Iris pigment epithelial cell (primary cell): ENCODE measurements at regions not wholly inside any gene's neighbourhood (a gene's known extent, or its start where the extent isn't known, plus 50 kb on each side); places are given as distances from the start of the nearest gene placed in this dataset.

Experiments
- DNase-seq: peaks from one replicate; pipeline ENCODE4 v3.0.0-alpha.2; 2011; ENCODE audit warnings: low read depth

DNA sequence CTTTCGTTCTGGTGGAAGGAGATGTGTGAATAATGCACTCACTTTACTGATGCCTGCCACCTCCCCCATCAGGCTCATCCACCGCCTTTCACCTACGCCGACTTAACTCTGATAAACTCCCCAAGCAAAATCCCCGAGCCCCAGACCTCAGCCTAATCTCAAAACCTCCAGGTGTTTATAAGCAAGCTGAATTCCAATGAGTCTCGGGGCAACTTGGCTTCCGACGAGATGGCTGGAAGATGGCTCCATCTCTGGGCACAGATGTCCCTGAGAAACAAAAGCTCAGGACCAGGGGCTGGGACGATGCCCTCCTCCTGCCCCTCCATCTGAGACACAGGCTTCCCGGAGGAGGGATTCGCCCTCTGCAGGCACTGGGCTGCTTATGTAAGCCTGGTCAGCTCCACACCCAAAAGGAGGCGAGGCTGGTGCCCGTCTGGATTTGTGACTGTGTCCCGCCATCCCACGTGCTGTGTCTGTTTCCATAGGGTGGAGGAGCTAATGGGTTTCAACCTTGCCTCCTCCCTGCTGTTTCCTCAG, 386.4 kb upstream of the TNRC6C start:
- no peak for DNase-seq

DNA sequence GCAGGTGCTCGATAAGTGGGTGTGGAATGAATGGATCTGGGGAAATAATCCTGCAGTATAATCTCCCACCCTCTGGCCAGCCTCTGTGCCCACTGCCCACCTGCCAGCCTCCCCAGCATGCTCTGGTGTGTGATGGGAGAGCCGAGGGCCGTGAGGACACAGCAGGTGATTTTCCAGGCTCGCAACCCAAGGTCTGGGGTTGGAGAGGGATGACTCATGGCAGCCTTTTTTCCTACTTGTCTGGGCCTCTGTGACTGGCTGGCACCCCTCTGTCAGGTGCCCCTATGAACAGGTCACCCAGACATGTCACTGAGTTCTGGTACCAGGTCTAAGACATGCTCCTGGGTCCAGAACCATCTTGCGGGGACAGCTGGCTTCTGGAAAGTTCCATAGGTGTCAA, 385.7 kb upstream of the TNRC6C start:
- no peak for DNase-seq

DNA sequence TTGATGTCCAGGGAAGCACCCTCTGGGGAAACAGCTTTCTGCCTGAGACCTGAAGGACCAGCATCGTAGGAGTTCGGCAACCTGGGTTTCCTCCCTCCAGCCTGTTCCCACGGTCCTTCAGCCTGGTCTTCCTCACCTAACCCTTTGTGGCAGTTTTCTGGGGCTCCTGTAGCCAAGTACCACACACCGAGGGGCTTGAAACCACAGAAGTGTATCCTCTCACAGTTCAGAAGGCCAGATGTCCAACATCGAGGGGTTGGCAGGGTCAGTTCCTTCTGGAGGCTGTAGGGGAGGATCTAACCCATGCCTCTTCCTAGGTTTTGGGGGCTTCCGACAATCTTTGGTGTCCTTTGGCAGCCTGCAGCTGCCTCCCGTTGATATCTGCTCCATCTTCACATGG, 381.0 kb upstream of the TNRC6C start:
- DNase-seq: no peak

DNA sequence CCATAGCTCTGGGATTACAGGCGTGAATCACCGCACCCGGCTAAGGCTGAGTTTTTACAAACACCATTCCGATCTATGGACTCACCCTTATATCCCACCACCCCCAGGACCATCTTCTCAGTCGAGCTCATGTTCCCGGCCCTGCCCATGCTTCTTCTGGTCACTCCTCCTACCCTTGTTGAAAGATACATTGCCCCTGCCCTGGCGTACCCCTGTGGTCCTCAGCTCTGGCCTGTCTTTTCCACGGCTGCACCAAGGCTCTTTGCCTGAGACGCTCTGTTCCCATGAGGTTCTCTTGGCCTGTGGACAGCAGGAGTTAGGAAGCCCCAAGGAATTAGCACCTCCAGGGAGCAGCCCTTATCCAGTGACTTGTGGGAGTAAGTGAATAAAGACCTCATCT, 379.4 kb upstream of the TNRC6C start:
- no peak for DNase-seq

DNA sequence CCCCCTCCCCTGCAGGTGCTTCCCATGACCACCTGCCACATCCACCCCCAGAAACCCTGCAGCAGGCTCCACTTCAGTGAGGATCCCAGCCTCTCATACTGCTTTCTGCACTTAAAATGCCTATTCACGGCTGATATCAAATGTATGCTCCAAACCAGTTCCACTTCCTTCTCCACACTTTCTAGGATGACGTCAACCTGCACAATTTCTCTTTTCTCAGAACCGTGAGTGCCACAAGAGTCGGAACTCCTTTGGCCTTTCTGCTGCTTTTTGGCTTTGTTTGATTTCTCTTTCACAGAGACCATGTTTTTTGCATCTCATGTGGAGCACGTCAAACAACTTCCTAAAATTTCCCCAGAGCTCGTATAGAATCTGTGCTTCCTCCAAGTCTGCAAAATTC, 378.8 kb upstream of the TNRC6C start:
- no peak for DNase-seq

DNA sequence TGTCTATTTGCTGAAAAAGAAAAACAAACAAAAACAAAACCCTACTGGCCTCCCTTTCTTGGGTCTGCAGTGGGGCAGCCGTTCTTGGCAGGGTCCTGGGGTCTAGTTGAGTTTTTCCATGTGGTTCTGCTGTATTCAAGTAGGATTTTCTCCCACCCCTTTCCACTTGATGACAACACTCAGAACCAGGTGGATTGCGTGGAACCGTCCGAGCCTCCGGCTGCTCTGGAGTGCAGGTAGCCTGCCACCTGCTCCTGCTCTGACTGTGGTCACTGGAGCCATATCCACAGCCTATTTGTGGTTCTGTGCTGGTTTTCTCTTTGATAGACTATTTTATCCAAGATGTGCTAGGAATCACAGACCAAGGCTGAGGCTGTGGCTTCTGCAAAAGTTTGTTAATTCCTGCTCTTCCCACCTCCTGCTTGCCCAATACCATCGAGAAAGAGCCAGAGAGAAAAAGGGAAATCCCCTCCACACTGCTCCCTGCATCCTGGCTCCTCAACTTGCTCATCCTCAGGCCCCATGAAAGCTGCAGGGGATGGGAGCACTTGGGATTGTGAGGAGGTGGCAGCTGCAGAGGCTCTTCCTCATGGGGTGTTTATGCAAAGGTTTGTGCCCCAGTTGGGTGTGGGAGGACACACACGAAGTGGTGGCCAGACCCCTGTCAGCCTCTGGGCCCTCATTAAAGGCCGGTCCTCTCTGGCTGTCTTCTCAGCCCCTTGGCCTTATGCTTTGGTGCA, 377.8 kb upstream of the TNRC6C start:
- no peak for DNase-seq

DNA sequence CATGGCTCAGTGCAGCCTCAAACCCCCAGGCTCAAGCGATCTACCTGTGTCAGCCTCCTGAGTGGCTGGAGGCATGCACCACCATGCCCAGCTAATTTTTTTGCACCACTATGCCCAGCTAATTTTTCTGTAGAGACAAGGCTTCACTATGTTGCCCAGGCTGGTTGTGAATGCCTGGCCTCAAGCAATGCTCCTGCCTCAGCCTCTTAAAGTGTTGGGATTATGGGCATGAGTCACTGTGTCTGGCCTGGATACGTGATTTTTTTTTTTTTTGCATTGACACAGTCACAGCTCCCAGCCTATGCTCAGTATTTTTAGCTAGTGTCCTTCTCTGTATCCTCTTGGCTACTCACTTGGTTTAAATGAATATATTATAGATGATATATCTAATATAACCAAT, 377.0 kb upstream of the TNRC6C start:
- DNase-seq: peak; percentile 57

DNA sequence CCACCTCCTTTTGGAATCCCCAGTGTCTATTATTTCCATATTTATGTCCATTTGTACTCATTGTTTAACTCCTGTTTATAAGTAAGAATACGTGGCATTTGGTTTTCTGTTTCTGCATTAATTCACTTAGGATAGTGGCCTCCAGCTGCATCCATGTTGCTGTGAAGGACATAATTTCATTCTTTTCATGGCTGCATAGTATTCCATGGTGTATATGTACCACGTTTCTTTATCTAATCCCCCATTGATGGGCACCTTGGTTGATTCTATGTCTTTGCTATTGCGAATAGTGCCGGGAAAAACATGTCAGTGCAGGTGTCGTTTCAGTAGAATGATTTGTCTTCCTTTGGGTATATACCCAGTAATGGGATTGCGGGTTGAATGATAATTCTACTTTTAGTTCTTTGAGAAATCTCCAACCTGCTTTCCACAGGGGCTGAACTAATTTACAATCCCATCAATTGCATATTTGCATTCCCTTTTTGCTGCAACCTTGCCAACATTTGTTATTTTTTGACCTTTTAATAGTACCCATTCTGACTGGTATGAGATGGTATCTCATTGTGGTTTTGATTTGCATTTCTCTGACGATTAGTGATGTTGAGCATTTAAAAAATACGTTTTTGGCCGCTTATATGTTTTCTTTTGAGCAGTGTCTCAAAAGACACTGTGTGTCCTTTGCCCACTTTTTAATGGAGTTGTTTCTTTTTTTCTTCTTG, 373.2 kb upstream of the TNRC6C start:
- no peak for DNase-seq

DNA sequence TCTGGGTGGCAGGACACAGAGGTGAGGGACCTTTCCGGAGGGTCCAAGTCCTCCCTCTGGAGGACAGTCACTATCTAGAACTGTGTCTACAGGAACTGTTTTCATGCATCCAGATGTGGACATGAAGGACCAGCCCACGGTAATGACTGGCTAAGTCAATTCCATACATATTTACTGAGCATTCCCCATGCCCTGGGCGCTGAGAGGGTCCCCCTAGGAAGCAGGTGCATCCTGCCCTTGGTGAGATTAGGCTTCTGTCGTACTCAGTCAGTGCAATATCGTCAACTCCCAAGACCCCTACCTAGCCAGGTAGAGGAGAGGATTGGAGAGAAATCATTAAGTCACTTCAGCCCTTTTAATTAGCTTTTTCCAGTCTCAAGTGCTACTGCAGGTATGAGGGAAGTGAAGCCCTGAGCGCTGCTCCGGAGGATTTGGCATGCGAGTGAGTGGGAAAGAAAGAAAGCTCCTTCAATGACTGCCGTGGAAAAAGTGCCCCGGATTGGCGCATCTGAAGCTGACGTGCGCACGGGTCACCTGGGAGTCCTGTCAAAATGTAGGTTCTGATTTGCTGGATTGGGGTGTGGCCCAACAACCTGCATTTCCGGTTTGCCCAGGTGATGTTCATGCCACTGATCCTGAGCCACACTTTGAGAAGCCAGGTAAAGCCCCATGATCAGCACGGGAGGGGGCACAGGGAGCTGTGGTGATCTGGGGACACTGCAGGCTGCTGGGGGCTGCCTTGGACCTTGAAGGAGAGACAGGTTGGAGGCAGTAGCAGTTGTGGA, 367.4 kb upstream of the TNRC6C start:
- no peak for DNase-seq

DNA sequence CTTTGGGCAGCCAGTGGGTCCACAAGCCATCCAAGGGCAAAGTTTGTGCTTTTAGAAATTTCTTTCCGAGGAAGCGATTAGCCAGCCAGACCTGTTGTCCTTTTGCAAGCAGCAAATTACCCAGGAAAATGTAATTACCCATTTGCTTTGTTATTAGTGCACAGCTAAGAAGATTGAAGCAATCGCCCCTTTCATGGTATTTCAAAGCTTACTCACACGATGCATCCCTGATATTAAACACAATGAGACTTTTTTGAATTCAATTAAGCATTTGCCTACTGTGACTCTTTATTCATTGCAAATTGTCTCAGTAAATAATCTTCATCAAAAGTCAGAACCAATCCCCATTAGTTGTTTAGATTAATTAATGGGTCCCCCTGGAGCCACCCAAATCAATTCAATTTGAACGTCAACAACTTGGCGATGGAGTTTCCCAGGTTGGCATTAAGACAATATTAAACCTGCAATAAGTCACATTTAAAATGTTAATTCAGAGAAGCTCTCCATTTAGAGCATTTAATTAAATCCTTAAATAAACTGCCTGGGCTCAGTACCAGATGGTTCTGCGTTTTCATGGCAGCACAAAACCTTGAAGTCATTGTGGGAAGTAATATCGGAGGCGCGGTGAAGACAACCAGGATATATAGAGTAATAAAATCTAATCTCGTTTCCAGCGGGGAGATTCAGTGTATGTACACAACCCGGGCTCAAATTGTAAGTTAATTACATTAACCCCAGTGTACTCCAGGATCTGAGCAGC, 366.2 kb upstream of the TNRC6C start:
- DNase-seq: no peak

DNA sequence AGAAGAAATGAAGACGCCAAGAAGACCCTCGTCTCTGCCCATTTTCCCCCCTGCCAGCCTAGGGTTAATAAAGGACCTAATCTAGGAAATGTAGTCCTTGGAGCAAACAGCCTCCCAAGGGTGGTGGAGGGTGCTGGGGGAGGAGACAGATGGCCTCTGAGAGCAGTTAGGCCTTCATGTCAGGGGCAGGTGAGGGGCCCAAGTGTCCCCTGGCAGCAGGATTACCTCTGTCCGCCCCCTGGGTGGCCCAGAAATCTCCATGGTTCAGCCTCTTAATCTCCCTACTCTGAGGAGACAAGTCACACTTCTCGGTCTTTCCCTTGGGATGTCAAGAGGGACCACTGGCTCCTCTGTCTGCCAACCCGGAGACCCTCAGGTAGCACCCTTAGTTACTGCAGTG, 365.4 kb upstream of the TNRC6C start:
- no peak for DNase-seq

DNA sequence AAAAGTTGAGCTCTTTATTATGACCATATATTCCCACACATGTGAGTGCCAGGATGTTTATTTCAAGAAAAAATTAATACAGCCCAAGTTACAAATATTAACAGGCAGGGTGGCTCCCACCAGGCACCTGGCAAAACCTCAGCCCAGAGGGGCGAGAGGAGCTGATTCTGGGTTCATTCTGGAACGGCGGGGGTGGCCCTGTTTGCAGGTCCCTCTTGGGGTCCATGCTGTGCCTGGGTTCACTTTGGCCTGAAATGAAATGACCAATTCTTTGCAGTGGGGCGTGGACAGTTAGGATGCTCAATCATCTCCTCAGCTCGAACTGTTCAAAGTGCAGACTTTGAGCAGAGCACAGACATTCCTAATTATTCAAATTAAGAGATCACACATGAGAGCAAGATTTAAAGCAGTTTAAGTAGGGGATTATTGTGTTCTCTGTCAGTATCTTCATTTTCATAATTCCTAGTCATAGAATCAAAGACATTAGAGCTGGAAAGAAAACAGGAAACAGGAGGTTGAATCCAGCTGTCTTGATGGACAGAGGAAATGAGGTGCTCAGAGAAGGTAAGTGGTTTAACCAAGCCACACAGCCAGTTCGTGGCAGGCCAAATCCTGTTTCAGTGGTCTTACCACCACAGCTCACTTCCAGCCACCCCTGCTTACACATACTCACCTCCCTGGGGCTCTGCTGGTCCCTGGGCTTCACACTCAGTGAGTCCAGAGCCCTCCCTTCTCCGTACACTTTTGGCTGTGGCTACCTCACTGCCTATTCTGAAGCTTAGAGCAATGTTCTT, 363.9 kb upstream of the TNRC6C start:
- DNase-seq: no peak

DNA sequence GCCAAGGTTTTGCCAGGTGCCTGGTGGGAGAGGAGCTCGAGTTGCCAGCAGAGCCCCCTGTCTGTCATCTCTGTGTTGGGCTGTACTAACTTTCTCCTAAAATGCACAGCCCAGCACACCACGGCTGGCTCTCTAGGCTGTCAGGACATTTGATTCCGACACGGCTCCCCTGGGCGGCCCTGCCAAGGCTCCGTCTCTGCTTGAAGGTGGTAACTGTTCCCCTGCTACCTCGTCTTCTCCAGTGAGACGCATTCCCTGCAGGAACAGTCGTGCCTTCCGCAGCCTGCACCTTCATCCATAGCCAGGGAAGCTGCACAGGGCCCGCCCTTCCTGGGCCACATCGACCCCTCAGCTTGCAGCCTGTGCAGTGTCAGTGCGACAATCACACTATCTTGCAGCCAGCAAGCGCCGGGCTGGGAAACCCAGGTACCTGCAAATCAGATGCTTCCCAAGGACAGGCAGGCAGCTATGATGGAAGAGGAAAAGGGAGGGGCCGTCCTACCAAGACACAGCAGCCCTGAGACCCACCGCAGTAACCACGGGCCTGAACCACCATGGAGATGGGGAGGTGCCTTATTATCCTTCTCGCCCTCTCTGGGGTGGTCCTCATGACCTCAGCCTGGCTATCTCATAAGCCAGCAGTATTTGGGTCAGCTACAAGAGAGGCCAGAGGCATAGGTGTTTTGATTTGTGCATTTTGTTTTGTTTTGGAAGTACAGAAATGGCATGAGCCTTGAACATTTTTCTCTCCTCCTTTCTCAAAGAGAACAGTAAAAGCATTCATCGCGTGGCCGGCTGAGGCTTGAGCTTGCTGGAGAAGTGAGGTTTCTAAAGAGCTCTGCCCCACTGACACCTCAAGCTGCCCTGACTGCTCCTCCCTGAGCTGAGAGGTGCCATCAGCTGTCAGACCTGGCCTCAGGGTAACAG, 361.7 kb upstream of the TNRC6C start:
- DNase-seq: no peak

DNA sequence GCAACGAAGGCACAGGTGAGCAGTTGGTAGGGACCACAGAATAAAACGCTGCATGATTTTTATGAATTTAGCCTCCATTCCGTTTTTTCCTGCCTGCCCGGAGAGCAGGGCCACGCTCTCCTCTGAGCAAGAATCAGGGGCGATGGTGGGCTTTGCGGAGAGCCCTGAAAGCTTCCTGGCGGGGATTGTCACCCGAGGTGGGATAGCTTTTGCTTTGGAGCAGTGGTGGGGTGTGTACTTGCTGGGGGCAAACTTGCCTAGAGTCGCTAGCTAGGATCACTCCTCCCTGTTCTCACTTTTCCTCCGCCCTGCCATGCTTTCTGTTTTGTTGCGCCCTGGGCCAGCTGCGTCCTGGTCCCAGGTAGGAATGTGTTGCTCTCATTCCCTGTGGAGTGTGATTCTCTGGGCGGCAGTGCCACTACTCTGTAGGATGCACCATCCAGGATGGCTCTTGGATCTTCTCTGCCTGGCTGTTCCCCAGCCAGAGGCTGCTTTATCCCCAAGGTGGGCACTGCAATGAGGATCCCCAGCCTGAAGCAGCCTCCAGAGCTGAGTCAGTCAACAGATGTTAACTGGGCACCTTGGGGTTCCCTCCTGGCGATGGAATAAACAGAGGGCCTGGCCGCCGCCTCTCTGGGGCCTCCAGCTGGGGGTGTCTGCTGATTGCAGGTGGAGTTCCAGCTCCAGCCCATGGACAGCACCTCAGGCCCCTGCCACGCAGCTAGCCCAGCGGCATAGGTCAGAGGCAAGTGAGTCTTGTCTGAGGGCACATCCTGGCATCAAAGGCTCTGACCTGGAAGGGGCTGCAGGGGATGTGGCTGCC, 360.9 kb upstream of the TNRC6C start:
- DNase-seq: no peak

DNA sequence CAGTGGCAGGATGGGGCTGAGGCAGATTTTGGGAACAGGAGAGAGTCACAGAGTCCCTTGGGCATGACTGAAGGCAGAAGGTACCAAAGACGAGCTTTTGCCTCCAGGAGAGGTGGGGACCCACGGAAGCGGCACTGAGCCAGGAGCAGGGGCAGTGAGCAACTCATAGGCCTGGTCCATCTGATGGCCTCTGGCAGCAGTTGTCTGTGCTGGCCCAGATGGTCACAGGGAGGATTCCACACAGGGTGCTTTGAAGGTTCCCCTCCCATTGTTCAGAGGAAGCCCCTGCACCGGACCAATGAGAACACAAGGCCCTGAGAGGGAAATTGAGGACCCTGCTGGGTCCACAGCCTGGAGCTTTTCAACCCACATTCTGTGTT, 360.3 kb upstream of the TNRC6C start:
- DNase-seq: no peak

DNA sequence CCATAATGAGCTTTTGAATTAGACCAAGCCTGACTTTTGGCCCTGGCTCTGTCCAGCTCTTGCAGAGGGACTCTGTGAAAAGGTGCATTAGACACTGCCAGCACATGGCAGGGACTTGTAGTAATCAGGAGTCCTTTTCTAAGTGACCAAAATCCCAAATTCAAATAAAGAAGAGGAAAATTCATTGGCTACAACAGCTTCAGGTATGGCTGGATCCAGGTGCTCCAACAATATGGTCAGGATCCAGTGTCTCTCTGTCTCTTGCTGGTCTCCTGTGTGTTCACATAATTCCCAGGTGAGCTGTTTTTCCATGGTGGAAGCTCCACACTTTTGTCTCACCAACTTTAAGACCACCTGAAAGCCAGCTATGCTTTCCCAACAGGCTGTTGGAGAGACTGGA, 358.8 kb upstream of the TNRC6C start:
- no peak for DNase-seq

DNA sequence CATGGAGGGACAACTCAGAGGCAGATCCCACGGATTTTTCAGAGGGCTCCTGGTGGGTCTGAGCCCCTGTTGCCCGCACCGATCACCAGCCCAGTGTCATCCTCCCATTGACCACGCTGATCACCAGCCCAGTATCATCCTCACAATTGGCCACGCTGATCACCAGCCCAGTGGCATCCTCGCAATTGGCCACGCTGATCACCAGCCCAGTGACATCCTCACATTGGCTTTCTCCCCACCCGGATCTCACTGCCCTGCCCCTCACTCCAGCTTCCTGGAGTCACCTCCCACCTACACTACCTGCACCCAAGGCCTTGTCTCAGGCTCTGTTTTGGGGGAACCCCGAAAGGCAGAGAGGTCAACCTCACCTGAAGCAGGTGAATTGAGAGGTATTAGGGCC, 358.2 kb upstream of the TNRC6C start:
- DNase-seq: no peak

DNA sequence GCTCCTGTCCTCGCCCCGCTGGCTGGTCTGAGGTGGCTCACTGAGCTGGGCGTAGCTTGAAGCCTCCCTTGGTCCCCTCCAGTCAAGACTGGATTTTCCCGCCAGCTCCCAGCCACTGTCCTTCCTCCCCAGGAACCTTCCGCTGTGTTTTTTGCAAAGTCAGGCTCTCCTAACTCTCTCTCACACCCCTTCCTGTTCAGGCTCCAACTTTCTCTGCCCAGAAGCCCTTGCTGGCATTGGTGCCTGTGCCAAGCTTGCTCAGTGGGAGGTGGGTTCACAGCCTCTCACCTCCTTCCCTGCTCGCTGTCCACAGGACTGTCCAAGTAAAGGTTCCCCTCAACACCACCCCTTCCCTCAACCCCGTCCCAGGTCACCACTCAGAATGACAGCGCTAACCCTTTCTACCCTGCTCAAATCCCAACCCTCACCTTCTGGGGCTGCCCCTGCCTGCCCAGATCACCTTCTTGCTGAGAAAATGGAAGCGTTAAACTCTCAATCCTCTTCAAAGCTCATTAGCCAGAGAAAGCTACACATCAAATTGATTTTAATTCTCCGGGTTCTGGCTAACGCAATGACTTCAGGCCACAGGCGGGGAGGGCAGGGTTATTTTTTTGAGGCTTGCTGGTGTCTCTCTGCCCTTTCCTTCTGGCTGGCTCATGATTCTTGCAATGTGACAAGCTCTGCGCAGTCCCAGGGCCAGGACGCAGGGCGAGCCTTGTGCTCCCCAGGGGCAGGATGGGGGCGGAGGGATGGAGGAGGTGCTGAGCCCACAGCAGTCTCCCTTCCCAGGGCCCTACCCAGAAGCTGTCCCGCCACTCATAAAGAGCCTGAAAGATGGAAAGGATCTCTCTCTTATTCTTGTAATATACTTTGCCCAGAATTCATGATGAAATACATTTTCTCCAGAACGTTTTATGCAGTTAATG, 357.2 kb upstream of the TNRC6C start:
- DNase-seq: no peak
